Parathyroid adenoma (tissue), 2 donors: ENCODE measurements at regions not wholly inside any gene's neighbourhood (a gene's known extent, or its start where the extent isn't known, plus 50 kb on each side); places are given as distances from the start of the nearest gene placed in this dataset.
"Not testable (repeated sequence)": the region's sequence is repeated elsewhere in the genome, so short reads cannot be mapped to it uniquely, and the experiment has no call there.

Source experiments
- H2AFZ ChIP-seq: fragments of 300-600 bp; sonication (generic); one replicate; pipeline ENCODE4 v1.7.0; 2017; ENCODE audit warnings: antibody characterized with exemption, mild to moderate bottlenecking
- H3K27ac ChIP-seq: fragments of 300-600 bp; sonication (generic); one replicate; pipeline ENCODE4 v1.7.0; 2017
- H3K27me3 ChIP-seq: fragments of 300-600 bp; sonication (generic); one replicate; pipeline ENCODE4 v1.7.0; 2017; ENCODE audit warnings: low read length; ENCODE audit not compliant: control insufficient read depth, insufficient read depth
- H3K36me3 ChIP-seq: fragments of 300-600 bp; sonication (generic); one replicate; pipeline ENCODE4 v1.7.0; 2017; ENCODE audit warnings: low read length; ENCODE audit not compliant: control insufficient read depth, insufficient read depth
- H3K4me1 ChIP-seq: fragments of 300-600 bp; sonication (generic); one replicate; pipeline ENCODE4 v1.7.0; 2017; ENCODE audit warnings: control low read depth
- H3K4me2 ChIP-seq: fragments of 300-600 bp; sonication (generic); one replicate; pipeline ENCODE4 v1.7.0; 2017; ENCODE audit warnings: low read length
- H3K4me3 ChIP-seq: fragments of 300-600 bp; sonication (generic); one replicate; pipeline ENCODE4 v1.7.0; 2017; ENCODE audit warnings: low read depth, low read length
- H3K79me2 ChIP-seq: fragments of 300-600 bp; sonication (generic); one replicate; pipeline ENCODE4 v1.7.0; 2017; ENCODE audit warnings: control low read depth
- H3K9ac ChIP-seq: fragments of 300-600 bp; sonication (generic); one replicate; pipeline ENCODE4 v1.7.0; 2017; ENCODE audit warnings: mild to moderate bottlenecking
- H3K9me3 ChIP-seq: fragments of 300-600 bp; sonication (generic); one replicate; pipeline ENCODE4 v1.7.0; 2017; ENCODE audit warnings: low read length; ENCODE audit not compliant: control insufficient read depth
- TF ChIP-seq, protein P1 (sequence below): fragments of 300-600 bp; sonication (generic); IDR thresholded peaks from one replicate; pipeline ENCODE4 v1.7.0; 2017; ENCODE audit warnings: antibody characterized with exemption, mild to moderate bottlenecking
- donor health status: primary hyperparathyroidism.

DNA sequence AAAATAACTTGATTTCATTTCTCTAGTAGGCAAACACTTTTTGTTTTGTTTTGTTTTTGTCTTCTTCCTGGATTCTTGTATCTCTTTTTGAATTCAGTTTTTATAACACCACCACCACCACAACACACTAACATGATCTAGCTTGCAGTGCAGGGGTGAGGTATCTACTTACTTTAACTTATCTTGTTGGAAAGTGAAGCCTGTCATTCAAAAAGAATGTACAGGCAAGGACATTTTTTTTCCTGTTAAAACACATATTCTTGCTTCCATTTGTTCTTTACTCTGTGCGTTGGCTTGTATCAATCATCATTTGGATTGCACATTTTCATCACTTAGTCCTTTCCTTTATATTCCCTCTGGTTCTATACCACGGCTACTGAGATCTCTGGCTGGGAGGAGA is 824.2 kb downstream of the PLCL1 start:
- Histone ChIP-seq H3K9ac (no peak overlapping the region), H3K4me3 (no peak overlapping the region), H3K4me2 (no peak overlapping the region), H3K4me1 (no peaks in the 10 kb centered on the region), H2AFZ (no peak overlapping the region), H3K79me2 (no peaks in the 10 kb centered on the region), H3K36me3 (no peaks in the 10 kb centered on the region), H3K9me3 (no peaks in the 10 kb centered on the region), H3K27me3 (no peaks in the 10 kb centered on the region), H3K27ac (no peak overlapping the region)
- TF ChIP-seq, protein P1, sequence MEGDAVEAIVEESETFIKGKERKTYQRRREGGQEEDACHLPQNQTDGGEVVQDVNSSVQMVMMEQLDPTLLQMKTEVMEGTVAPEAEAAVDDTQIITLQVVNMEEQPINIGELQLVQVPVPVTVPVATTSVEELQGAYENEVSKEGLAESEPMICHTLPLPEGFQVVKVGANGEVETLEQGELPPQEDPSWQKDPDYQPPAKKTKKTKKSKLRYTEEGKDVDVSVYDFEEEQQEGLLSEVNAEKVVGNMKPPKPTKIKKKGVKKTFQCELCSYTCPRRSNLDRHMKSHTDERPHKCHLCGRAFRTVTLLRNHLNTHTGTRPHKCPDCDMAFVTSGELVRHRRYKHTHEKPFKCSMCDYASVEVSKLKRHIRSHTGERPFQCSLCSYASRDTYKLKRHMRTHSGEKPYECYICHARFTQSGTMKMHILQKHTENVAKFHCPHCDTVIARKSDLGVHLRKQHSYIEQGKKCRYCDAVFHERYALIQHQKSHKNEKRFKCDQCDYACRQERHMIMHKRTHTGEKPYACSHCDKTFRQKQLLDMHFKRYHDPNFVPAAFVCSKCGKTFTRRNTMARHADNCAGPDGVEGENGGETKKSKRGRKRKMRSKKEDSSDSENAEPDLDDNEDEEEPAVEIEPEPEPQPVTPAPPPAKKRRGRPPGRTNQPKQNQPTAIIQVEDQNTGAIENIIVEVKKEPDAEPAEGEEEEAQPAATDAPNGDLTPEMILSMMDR = no peak

DNA sequence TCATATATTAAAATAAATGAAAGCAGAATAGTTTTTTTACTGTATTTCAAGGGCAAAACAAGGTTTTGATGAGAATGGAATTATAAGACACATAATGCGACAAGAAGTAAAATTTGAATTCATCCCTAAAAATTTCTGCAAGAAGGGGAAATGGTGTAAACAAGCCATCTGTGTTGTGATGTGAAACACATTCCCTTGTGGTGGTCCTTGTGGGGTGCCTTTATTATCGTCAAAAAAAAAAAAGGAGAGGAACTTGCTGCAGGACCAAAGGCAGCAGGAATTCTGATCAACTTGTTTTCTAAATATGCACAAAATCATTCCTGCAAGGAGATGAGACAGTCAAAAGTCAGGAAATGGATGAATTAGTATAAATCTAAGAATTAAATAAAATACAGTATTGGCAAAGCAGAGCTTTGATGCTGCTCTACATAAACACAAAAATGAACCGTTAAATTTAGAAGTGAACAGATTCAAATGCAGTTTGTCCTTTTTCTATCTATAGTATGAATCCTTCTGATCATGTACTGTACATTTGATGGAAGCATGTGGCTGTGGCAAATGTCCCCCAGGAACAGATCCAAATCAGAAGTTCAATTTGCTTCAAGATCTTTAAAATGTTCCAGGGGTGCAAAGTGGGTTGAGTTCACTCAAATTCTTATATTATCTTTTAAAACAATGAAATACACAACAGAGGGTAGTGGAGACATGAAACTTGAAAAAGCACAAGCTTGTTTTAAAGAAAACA is 818.8 kb downstream of the PLCL1 start:
- Histone ChIP-seq H2AFZ (no peak overlapping the region), H3K27me3 (no peaks in the 10 kb centered on the region), H3K79me2 (no peaks in the 10 kb centered on the region), H3K9ac (no peak overlapping the region), H3K27ac (no peak overlapping the region), H3K4me1 (no peaks in the 10 kb centered on the region), H3K4me2 (no peak overlapping the region), H3K36me3 (no peaks in the 10 kb centered on the region), H3K4me3 (no peak overlapping the region), H3K9me3 (no peaks in the 10 kb centered on the region)
- TF ChIP-seq, protein P1 = no peak

DNA sequence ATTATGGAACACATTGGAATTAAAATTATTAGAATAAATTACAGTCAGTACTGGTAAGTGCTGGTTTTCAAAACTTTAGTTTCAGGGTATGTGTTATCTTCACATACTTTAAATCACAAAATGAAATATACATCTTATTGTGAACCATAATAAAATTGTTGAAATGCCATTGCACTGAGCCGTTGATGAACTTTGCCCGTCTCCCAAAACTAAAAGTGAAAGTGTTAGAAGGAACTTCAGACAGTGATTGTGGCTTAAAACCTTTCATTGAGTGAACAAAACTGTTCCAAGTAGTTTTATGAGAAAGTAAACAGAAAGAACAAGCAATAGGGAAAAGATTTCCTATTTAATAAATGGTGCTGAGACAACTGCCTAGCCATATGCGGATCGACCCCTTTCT is 811.6 kb downstream of the PLCL1 start:
- Histone ChIP-seq H3K4me3 (no peak overlapping the region), H3K79me2 (no peaks in the 10 kb centered on the region), H3K4me2 (no peak overlapping the region), H3K36me3 (no peaks in the 10 kb centered on the region), H2AFZ (no peak overlapping the region), H3K27ac (no peak overlapping the region), H3K27me3 (no peaks in the 10 kb centered on the region), H3K9ac (no peak overlapping the region), H3K4me1 (no peaks in the 10 kb centered on the region), H3K9me3 (no peaks in the 10 kb centered on the region)
- TF ChIP-seq, protein P1 = no peak

DNA sequence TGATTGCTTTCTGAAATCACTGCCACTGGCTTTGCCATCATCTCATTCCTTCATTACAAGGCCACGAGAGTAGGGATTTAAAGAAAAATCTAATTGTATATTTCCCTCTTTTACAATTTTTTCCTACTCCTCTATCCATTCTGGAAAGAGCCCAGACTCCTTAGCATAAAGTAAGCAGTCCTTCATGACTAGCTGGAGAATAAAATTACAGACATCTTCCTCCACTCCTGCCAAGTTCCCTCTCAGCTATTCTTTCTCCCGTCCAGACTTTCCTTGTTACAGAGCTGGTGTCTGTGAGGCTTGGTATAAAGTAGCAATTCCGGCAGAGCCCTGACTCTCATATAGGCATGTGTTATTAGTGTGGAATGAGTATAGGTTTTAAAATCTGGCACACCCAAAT is 806.8 kb downstream of the PLCL1 start:
- H3K4me2 ChIP-seq = no peak overlapping the region
- H3K27ac ChIP-seq = no peak overlapping the region
- TF ChIP-seq, protein P1 = no peak
- no peaks in the 10 kb centered on the region for H3K79me2 ChIP-seq
- H3K36me3 ChIP-seq = no peaks in the 10 kb centered on the region
- H3K27me3 ChIP-seq = no peaks in the 10 kb centered on the region
- no peaks in the 10 kb centered on the region for H3K4me1 ChIP-seq
- no peak overlapping the region for H3K9ac ChIP-seq
- no peaks in the 10 kb centered on the region for H3K9me3 ChIP-seq
- no peak overlapping the region for H3K4me3 ChIP-seq
- H2AFZ ChIP-seq = no peak overlapping the region

DNA sequence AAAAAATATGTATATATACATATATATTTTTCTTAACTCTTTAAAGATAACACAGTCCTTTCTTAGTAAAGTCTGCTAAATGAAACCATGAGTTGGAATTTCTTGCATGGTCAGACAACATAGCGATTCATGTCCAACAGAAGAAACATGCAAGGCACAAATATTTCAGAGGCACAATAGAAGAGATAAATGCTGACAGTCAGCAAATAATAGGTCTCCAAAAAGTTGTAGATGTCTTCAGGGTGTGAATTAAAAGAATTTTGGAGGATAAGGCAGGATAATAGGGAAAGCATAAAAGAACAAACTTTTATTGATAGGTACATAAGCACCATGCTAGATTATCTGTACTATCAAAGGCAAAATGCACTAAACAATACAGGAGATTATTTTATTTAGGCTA is 800.2 kb downstream of the PLCL1 start:
- TF ChIP-seq, protein P1 = no peak
- no peaks in the 10 kb centered on the region for H3K9me3 ChIP-seq
- no peak overlapping the region for H3K9ac ChIP-seq
- H3K27ac ChIP-seq = no peak overlapping the region
- no peak overlapping the region for H3K4me2 ChIP-seq
- H3K79me2 ChIP-seq = no peaks in the 10 kb centered on the region
- no peak overlapping the region for H2AFZ ChIP-seq
- no peak overlapping the region for H3K4me3 ChIP-seq
- H3K4me1 ChIP-seq = no peaks in the 10 kb centered on the region
- no peaks in the 10 kb centered on the region for H3K27me3 ChIP-seq
- no peaks in the 10 kb centered on the region for H3K36me3 ChIP-seq

DNA sequence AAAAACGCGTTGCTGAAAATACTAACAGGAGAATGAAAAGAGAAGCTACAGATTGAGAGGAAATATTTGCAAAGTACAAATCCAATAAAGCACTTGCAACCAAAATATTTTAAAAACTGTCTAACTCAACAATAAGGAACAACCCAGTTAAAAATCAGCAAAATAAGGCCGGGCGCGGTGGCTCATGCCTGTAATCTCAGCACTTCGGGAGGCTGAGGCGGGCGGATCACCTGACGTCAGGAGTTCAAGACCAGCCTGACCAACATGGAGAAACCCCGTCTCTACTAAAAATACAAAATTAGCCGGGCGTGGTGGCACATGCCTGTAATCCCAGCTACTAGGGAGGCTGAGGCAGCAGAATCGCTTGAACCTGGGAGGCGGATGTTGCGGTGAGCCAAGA is 798.6 kb downstream of the PLCL1 start:
- not testable (repeated sequence) for H3K79me2 ChIP-seq, H3K9me3 ChIP-seq, H3K27ac ChIP-seq, H3K4me3 ChIP-seq, H3K9ac ChIP-seq, H3K4me2 ChIP-seq, H3K4me1 ChIP-seq, H3K27me3 ChIP-seq, H2AFZ ChIP-seq, H3K36me3 ChIP-seq
